ENCODE measurements at regions not wholly inside any gene's neighbourhood (a gene's known extent, or its start where the extent isn't known, plus 50 kb on each side); places are given as distances from the start of the nearest gene placed in this dataset.

GRCh38 chr13:97112446-97113152, 109.5 kb upstream of the MBNL2 start:
- no peak for DNase-seq

- no peak for DNase-seq
Observed at GRCh38 chr13:97113231-97114001, 108.7 kb upstream of the MBNL2 start.

- DNase-seq = no peak
Observed at GRCh38 chr13:97114651-97115050, 107.5 kb upstream of the MBNL2 start.

GRCh38 chr13:97116754-97117153, 105.4 kb upstream of the MBNL2 start:
- DNase-seq = no peak

- no peak for DNase-seq
Observed at GRCh38 chr13:97117388-97117910, 104.7 kb upstream of the MBNL2 start.

GRCh38 chr13:97119943-97120342, 102.2 kb upstream of the MBNL2 start:
- no peak for DNase-seq

GRCh38 chr13:97120346-97120745, 101.8 kb upstream of the MBNL2 start:
- DNase-seq = no peak

GRCh38 chr13:97120976-97121375, 101.2 kb upstream of the MBNL2 start:
- DNase-seq = no peak

GRCh38 chr13:97121894-97122293, 100.2 kb upstream of the MBNL2 start:
- no peak for DNase-seq

- no peak for DNase-seq
Observed at GRCh38 chr13:97122381-97122996, 99.6 kb upstream of the MBNL2 start.

- DNase-seq = no peak
Observed at GRCh38 chr13:97124206-97124605, 97.9 kb upstream of the MBNL2 start.

- peak; percentile 87 for DNase-seq
Observed at GRCh38 chr13:97124915-97125809, 97.0 kb upstream of the MBNL2 start.

GRCh38 chr13:97125810-97126738, 96.1 kb upstream of the MBNL2 start:
- DNase-seq = peak; percentile 91

- no peak for DNase-seq
Observed at GRCh38 chr13:97127842-97128241, 94.3 kb upstream of the MBNL2 start.

GRCh38 chr13:97130190-97130589, 91.9 kb upstream of the MBNL2 start:
- peak; percentile 47 for DNase-seq

GRCh38 chr13:97131447-97131846, 90.7 kb upstream of the MBNL2 start:
- no peak for DNase-seq

- no peak for DNase-seq
Observed at GRCh38 chr13:97133554-97133953, 88.6 kb upstream of the MBNL2 start.

GRCh38 chr13:97133955-97134354, 88.2 kb upstream of the MBNL2 start:
- no peak for DNase-seq

GRCh38 chr13:97134364-97135095, 87.6 kb upstream of the MBNL2 start:
- no peak for DNase-seq

- peak; percentile 76 for DNase-seq
Observed at GRCh38 chr13:97135883-97136282, 86.2 kb upstream of the MBNL2 start.

- DNase-seq = peak; percentile 75
Observed at GRCh38 chr13:97136418-97136817, 85.7 kb upstream of the MBNL2 start.
